Mesodermal cell (in vitro differentiated cells): ENCODE measurements at regions not wholly inside any gene's neighbourhood (a gene's known extent, or its start where the extent isn't known, plus 50 kb on each side); places are given as distances from the start of the nearest gene placed in this dataset.

Experiments used
- H3K27ac ChIP-seq: 2 replicates; pipeline ENCODE4 v1.7.0; 2013; ENCODE audit warnings: mild to moderate bottlenecking, low read depth, low read length, moderate library complexity; ENCODE audit not compliant: severe bottlenecking
- H3K36me3 ChIP-seq: 2 replicates; pipeline ENCODE4 v1.7.1; 2013; ENCODE audit warnings: mild to moderate bottlenecking, low read length, moderate library complexity; ENCODE audit not compliant: control insufficient read depth, insufficient read depth
- H3K4me1 ChIP-seq: one replicate; pipeline ENCODE4 v1.7.1; 2013; ENCODE audit warnings: mild to moderate bottlenecking, low read length; ENCODE audit not compliant: insufficient read depth, control insufficient read depth, poor library complexity, severe bottlenecking
- H3K4me3 ChIP-seq: 2 replicates; pipeline ENCODE4 v1.7.0; 2013; ENCODE audit warnings: low read length, control low read depth, mild to moderate bottlenecking; ENCODE audit not compliant: insufficient read depth, poor library complexity, severe bottlenecking; ENCODE audit errors: extremely low read depth
- H3K9me3 ChIP-seq: 2 replicates; pipeline ENCODE4 v1.7.1; 2013; ENCODE audit warnings: mild to moderate bottlenecking, low read length, moderate library complexity; ENCODE audit not compliant: control insufficient read depth
- WGBS, 2 experiments: methylation state at CpG; one replicate each; pipeline ENCODE4 v1.1.5; 2013; ENCODE audit warnings: missing lambda C conversion rate in 2 of 2; ENCODE audit not compliant: insufficient coverage in 2 of 2; 5-methylcytosine and 5-hydroxymethylcytosine counted together

- no peak overlapping the region for H3K27ac ChIP-seq
- 32 to 36% methylated on average over 3 to 4 of the region's 4 CpGs for WGBS, 2 experiments
- H3K4me3 ChIP-seq = no peak overlapping the region
- H3K9me3 ChIP-seq = no peaks in the 10 kb centered on the region
- H3K36me3 ChIP-seq = no peaks in the 10 kb centered on the region
- peaks cover 26% of the 10 kb centered on the region for H3K4me1 ChIP-seq
Observed at GRCh38 chr9:85213650-85214607, 527.8 kb downstream of the AGTPBP1 start.

DNA sequence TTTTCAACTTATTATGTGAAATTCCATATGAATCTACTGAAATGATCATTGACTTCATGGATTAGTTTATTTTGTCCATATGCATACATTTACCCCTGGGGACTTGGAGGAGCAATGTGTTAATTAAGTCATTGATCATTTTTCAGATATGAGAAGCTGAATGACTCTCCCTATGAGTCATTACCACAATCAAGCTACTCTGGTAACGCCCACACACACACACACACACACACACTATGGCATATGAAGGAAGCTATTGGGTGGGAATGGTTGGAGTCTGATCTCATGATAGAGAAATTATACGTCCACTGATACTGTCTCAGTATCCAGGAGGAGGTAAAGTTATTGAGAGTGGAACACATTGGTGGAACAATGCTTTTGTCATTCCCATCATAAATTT is 528.9 kb downstream of the AGTPBP1 start:
- Histone ChIP-seq H3K27ac (peak overlapping the region; percentile 82), H3K4me3 (no peak overlapping the region), H3K36me3 (no peaks in the 10 kb centered on the region), H3K9me3 (no peaks in the 10 kb centered on the region), H3K4me1 (peaks cover 26% of the 10 kb centered on the region)
- no CpG with 5 or more reads among the region's 2 CpGs for WGBS, 2 experiments

- Histone ChIP-seq H3K9me3 (no peaks in the 10 kb centered on the region), H3K27ac (peak overlapping the region; percentile 82), H3K4me3 (no peak overlapping the region), H3K36me3 (no peaks in the 10 kb centered on the region), H3K4me1 (peaks cover 26% of the 10 kb centered on the region)
- WGBS, 2 experiments = no CpG with 5 or more reads among the region's 4 CpGs
Observed at GRCh38 chr9:85212209-85212608, 529.5 kb downstream of the AGTPBP1 start.

DNA sequence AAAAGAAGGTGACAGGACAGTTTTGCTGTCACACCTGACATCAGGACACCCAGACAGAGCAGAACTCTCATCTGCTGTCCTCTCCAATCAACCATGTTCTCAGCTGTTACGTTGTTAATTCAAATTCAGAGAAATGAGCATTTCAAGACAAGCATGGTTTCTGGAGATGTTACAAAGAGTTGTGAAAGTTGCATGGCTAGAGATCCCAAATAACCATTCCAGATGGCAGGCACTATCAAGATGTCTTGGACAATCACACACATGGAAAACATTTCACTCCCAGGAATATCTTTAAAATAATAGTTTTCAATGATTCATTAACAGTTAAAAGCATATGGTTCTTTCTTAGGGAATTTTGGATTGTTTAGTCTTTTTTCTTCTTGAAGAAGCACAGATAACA is 533.1 kb downstream of the AGTPBP1 start:
- Histone ChIP-seq H3K9me3 (no peaks in the 10 kb centered on the region), H3K4me1 (peaks cover 23% of the 10 kb centered on the region), H3K27ac (no peak overlapping the region), H3K36me3 (no peaks in the 10 kb centered on the region), H3K4me3 (no peak overlapping the region)
- no CpG with 5 or more reads among the region's 1 CpG for WGBS, 2 experiments

DNA sequence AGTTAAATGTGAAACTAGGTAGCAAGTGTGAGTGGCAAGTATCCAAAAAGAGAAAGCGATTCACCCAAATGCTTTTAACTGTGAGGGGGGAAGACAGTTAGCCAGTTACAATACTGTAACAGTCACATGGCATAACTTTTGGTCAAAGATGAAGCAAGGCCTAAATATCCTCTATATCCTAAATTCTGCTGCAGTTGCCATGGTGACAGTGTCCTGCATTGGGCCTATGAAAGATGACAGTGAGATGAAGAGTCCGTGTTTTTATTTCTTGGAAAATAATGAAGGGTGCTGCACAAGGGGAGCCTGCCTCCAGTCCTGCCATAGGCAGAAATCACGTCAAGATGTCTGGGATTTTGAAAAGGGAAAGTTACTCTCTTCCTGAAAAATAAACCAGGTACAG is 534.6 kb downstream of the NTRK2 start:
- H3K36me3 ChIP-seq = no peaks in the 10 kb centered on the region
- WGBS, 2 experiments = 89 to 100% methylated on average over 2 of the region's 3 CpGs
- H3K9me3 ChIP-seq = no peaks in the 10 kb centered on the region
- no peak overlapping the region for H3K4me3 ChIP-seq
- no peak overlapping the region for H3K27ac ChIP-seq
- H3K4me1 ChIP-seq = peaks cover 13% of the 10 kb centered on the region

DNA sequence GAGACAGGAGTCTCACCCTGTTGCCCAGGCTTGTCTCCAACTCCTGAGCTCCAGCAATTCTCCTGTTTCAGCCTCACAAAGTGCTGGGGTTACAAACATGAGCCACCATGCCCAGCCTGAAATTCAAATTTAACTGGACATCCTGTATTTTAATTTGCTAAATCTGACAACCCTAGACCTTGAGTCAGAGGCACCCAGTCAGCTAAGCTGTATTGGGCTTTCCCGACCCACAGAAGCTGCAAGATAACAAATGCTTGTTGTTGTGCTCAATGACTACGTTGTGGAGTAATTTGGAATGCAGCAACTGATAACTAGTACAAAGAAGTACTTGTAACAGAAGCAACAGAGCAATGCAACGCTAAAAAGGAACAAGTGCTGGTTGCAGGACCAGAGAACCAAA is 533.1 kb downstream of the NTRK2 start:
- WGBS, 2 experiments = 53 to 80% methylated on average over 1 to 2 of the region's 3 CpGs
- Histone ChIP-seq H3K36me3 (no peaks in the 10 kb centered on the region), H3K4me3 (no peak overlapping the region), H3K27ac (peak overlapping the region; percentile 84), H3K9me3 (no peaks in the 10 kb centered on the region), H3K4me1 (peaks cover 13% of the 10 kb centered on the region)

- no peaks in the 10 kb centered on the region for H3K9me3 ChIP-seq
- no peak overlapping the region for H3K27ac ChIP-seq
- 94 to 100% methylated on average over 1 to 2 of the region's 3 CpGs for WGBS, 2 experiments
- H3K4me1 ChIP-seq = peaks cover 13% of the 10 kb centered on the region
- no peaks in the 10 kb centered on the region for H3K36me3 ChIP-seq
- no peak overlapping the region for H3K4me3 ChIP-seq
Observed at GRCh38 chr9:85200726-85201404, 531.3 kb downstream of the NTRK2 start.

DNA sequence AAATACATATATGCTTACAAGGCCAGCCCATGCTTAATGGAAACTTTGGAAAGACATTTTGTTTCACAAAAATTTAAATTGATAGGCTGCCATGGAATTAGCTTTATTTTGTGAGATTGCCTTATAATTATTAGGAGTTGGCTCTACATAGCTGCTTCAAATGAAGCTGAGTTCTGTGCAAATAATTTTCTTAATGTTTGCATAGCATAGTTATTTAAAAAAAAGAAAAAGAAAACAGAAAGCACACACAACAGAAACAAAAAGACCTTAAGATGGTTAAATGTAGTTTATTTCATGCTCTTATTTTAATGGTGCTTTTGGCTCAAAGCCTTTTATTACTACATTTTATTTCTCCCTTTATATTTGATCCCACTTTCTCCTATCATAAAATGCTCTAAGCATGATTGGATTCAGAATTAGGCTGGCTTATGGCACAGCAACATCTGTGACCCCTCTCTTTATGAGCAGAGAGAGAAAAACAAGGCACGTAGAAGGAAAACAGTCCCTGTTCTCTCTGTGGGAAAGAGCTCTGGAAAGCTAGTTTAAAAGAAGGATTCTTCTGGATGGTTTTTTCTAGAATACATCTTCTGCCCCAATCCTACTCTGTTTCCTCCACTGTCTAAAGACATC is 530.5 kb downstream of the NTRK2 start:
- Histone ChIP-seq H3K9me3 (no peaks in the 10 kb centered on the region), H3K4me3 (no peak overlapping the region), H3K36me3 (no peaks in the 10 kb centered on the region), H3K4me1 (peaks cover 13% of the 10 kb centered on the region), H3K27ac (no peak overlapping the region)
- WGBS, 2 experiments = 100% methylated on average over 1 of the region's 1 CpG; no CpG with 5 or more reads in 1 of the 2 experiments

GRCh38 chr9:85192750-85193149 is 523.2 kb downstream of the NTRK2 start:
- Histone ChIP-seq H3K4me3 (no peak overlapping the region), H3K36me3 (no peaks in the 10 kb centered on the region), H3K9me3 (no peaks in the 10 kb centered on the region), H3K4me1 (no peaks in the 10 kb centered on the region), H3K27ac (no peak overlapping the region)
- 89 to 97% methylated on average over 3 to 4 of the region's 4 CpGs for WGBS, 2 experiments

- Histone ChIP-seq H3K4me3 (no peak overlapping the region), H3K9me3 (no peaks in the 10 kb centered on the region), H3K27ac (no peak overlapping the region), H3K4me1 (no peaks in the 10 kb centered on the region), H3K36me3 (no peaks in the 10 kb centered on the region)
- no CpG with 5 or more reads among the region's 2 CpGs for WGBS, 2 experiments
Observed at GRCh38 chr9:85186218-85186585, 516.7 kb downstream of the NTRK2 start.
